CD1c-positive myeloid dendritic cell (primary cell): ENCODE measurements at regions not wholly inside any gene's neighbourhood (a gene's known extent, or its start where the extent isn't known, plus 50 kb on each side); places are given as distances from the start of the nearest gene placed in this dataset.
"Not testable (repeated sequence)": the region's sequence is repeated elsewhere in the genome, so short reads cannot be mapped to it uniquely, and the experiment has no call there.

Source experiments
- DNase-seq: peaks from one replicate; pipeline ENCODE4 v3.0.0-alpha.2; 2016; ENCODE audit errors: extremely low spot score

GRCh38 chr14:105888784-105889665 is 362.6 kb downstream of the TMEM121 start:
- no peak for DNase-seq

GRCh38 chr14:105889666-105890473 is 363.5 kb downstream of the TMEM121 start:
- no peak for DNase-seq

- DNase-seq: no peak
Measured at GRCh38 chr14:105890474-105891220, 364.3 kb downstream of the TMEM121 start.

- no peak for DNase-seq
Measured at GRCh38 chr14:105891221-105891602, 364.8 kb downstream of the TMEM121 start.

- no peak for DNase-seq
Measured at GRCh38 chr14:105891631-105892452, 365.5 kb downstream of the TMEM121 start.

GRCh38 chr14:105892453-105893441 is 366.4 kb downstream of the TMEM121 start:
- not testable (repeated sequence) for DNase-seq

- not testable (repeated sequence) for DNase-seq
Measured at GRCh38 chr14:105893686-105894085, 367.3 kb downstream of the TMEM121 start.

GRCh38 chr14:105894125-105894977 is 368.0 kb downstream of the TMEM121 start:
- DNase-seq: no peak

- no peak for DNase-seq
Measured at GRCh38 chr14:105894978-105895881, 368.8 kb downstream of the TMEM121 start.

GRCh38 chr14:105896206-105896605 is 369.8 kb downstream of the TMEM121 start:
- DNase-seq: not testable (repeated sequence)

- not testable (repeated sequence) for DNase-seq
Measured at GRCh38 chr14:105896961-105897724, 370.8 kb downstream of the TMEM121 start.

GRCh38 chr14:105897725-105898113 is 371.3 kb downstream of the TMEM121 start:
- DNase-seq: no peak

- DNase-seq: no peak
Measured at GRCh38 chr14:105898482-105899010, 372.2 kb downstream of the TMEM121 start.

GRCh38 chr14:105899071-105899641 is 372.8 kb downstream of the TMEM121 start:
- DNase-seq: no peak

GRCh38 chr14:105899657-105900397 is 373.4 kb downstream of the TMEM121 start:
- no peak for DNase-seq
